ENCODE measurements at regions not wholly inside any gene's neighbourhood (a gene's known extent, or its start where the extent isn't known, plus 50 kb on each side); places are given as distances from the start of the nearest gene placed in this dataset.

GRCh38 chr6:22708469-22708868 is 139.1 kb downstream of the HDGFL1 start:
- no peak overlapping the region for H3K4me3 ChIP-seq (ENCODE audit: low read depth, low read length)
- no peak for DNase-seq (ENCODE audit: low read depth)
- no peak for TF ChIP-seq CTCF (IDR thresholded peaks at IDR 0.05; ENCODE audit: insufficient read depth, low read depth, low read length)

GRCh38 chr6:22709803-22710202 is 140.4 kb downstream of the HDGFL1 start:
- no peak for TF ChIP-seq CTCF (IDR thresholded peaks at IDR 0.05; ENCODE audit: insufficient read depth, low read depth, low read length)
- DNase-seq (ENCODE audit: low read depth): peak; percentile 52
- no peak overlapping the region for H3K4me3 ChIP-seq (ENCODE audit: low read depth, low read length)

GRCh38 chr6:22716721-22717120 is 147.4 kb downstream of the HDGFL1 start:
- no peak for DNase-seq (ENCODE audit: low read depth)
- TF ChIP-seq CTCF (IDR thresholded peaks at IDR 0.05; ENCODE audit: insufficient read depth, low read depth, low read length): no peak
- H3K4me3 ChIP-seq (ENCODE audit: low read depth, low read length): no peak overlapping the region

- DNase-seq (ENCODE audit: low read depth): no peak
- no peak for TF ChIP-seq CTCF (IDR thresholded peaks at IDR 0.05; ENCODE audit: insufficient read depth, low read depth, low read length)
- no peak overlapping the region for H3K4me3 ChIP-seq (ENCODE audit: low read depth, low read length)
Observed at GRCh38 chr6:22717915-22718314, 148.5 kb downstream of the HDGFL1 start.

- no peak for TF ChIP-seq CTCF (IDR thresholded peaks at IDR 0.05; ENCODE audit: insufficient read depth, low read depth, low read length)
- H3K4me3 ChIP-seq (ENCODE audit: low read depth, low read length): no peak overlapping the region
- DNase-seq (ENCODE audit: low read depth): no peak
Observed at GRCh38 chr6:22722913-22723312, 153.5 kb downstream of the HDGFL1 start.

GRCh38 chr6:22726966-22727365 is 157.6 kb downstream of the HDGFL1 start:
- H3K4me3 ChIP-seq (ENCODE audit: low read depth, low read length): no peak overlapping the region
- no peak for DNase-seq (ENCODE audit: low read depth)
- no peak for TF ChIP-seq CTCF (IDR thresholded peaks at IDR 0.05; ENCODE audit: insufficient read depth, low read depth, low read length)

- H3K4me3 ChIP-seq (ENCODE audit: low read depth, low read length): no peak overlapping the region
- TF ChIP-seq CTCF (IDR thresholded peaks at IDR 0.05; ENCODE audit: insufficient read depth, low read depth, low read length): no peak
- peak; percentile 71 for DNase-seq (ENCODE audit: low read depth)
Observed at GRCh38 chr6:22727710-22728109, 158.3 kb downstream of the HDGFL1 start.

Data from fibroblast of villous mesenchyme (primary cell).